Neutrophil (primary cell): ENCODE measurements at regions not wholly inside any gene's neighbourhood (a gene's known extent, or its start where the extent isn't known, plus 50 kb on each side); places are given as distances from the start of the nearest gene placed in this dataset.

Experiments
- H3K27ac ChIP-seq: fragments of 200-600 bp; sonication (generic); 2 replicates; pipeline ENCODE4 v1.5.1; 2016; ENCODE audit warnings: mild to moderate bottlenecking, moderate library complexity
- H3K27me3 ChIP-seq: fragments of 200-600 bp; sonication (generic); 2 replicates; pipeline ENCODE4 v1.6.0; 2016; ENCODE audit warnings: mild to moderate bottlenecking
- H3K36me3 ChIP-seq: fragments of 200-600 bp; sonication (generic); 2 replicates; pipeline ENCODE4 v1.5.1; 2017
- H3K4me1 ChIP-seq, 2 experiments: fragments of 200-600 bp in 1 of 2; sonication (generic) in 1 of 2; 1 replicate in 1 of 2; 2 replicates in 1 of 2; pipeline versions ENCODE4 v1.5.1 to v1.6.1; 2013 to 2016; ENCODE audit warnings: low read depth in 1 of 2, low read length in 1 of 2, mild to moderate bottlenecking in 1 of 2, moderate library complexity in 1 of 2; ENCODE audit not compliant: control insufficient read depth in 1 of 2, insufficient read depth in 1 of 2
- H3K4me3 ChIP-seq, 2 experiments: fragments of 200-600 bp in 1 of 2; sonication (generic) in 1 of 2; 1 replicate in 1 of 2; 2 replicates in 1 of 2; pipeline ENCODE4 v1.5.1; 2013 to 2016; ENCODE audit warnings: low read depth in 1 of 2, low read length in 1 of 2, mild to moderate bottlenecking in 1 of 2, moderate library complexity in 1 of 2
- H3K9me3 ChIP-seq: fragments of 200-600 bp; sonication (generic); 2 replicates; pipeline ENCODE4 v1.5.1; 2016
- TF ChIP-seq, protein P1 (sequence below): fragments of 200-600 bp; sonication (generic); IDR thresholded peaks from 2 replicates; pipeline ENCODE4 v1.5.1; 2016; ENCODE audit warnings: antibody characterized with exemption

DNA sequence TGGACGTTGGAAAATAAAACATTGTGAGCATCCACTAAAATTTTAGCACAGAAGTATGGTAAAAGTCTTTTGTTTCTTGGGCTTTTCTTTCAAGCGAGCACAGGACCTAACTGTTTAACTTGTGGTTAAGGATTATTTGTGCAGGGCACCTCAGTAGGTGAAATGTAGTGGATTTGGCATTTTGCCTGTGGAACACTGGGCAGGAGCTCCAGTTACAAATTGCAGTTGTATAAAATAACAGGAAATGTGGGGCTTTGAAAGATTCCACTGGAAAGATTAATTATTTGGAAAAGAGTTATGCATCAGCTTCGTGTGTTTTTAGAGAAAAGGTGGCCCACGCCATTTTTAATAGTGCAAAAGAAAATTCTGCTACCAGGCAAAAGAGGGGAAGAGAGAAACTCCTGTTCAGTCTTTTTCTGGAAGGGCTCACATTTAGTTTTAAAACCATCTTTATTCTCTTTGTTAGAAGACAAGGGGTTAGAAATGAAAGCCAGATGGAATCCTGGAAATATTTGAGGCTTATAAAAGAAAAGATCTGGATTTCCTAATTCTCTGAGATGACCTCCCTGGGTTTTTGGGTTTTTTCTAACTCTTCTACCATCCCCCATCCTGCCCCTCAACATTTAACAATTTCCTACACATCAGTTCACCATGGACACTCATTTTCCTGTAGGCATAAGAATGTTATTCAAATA, 144.3 kb upstream of the SERTAD2 start:
- Histone ChIP-seq H3K9me3 (no peaks in the 10 kb centered on the region), H3K27me3 (no peaks in the 10 kb centered on the region), H3K4me1 (peaks cover 3 to 4% of the 10 kb centered on the region in 2 experiments), H3K36me3 (no peaks in the 10 kb centered on the region), H3K27ac (no peak overlapping the region), H3K4me3 (no peak overlapping the region)
- TF ChIP-seq, protein P1, sequence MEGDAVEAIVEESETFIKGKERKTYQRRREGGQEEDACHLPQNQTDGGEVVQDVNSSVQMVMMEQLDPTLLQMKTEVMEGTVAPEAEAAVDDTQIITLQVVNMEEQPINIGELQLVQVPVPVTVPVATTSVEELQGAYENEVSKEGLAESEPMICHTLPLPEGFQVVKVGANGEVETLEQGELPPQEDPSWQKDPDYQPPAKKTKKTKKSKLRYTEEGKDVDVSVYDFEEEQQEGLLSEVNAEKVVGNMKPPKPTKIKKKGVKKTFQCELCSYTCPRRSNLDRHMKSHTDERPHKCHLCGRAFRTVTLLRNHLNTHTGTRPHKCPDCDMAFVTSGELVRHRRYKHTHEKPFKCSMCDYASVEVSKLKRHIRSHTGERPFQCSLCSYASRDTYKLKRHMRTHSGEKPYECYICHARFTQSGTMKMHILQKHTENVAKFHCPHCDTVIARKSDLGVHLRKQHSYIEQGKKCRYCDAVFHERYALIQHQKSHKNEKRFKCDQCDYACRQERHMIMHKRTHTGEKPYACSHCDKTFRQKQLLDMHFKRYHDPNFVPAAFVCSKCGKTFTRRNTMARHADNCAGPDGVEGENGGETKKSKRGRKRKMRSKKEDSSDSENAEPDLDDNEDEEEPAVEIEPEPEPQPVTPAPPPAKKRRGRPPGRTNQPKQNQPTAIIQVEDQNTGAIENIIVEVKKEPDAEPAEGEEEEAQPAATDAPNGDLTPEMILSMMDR = no peak

DNA sequence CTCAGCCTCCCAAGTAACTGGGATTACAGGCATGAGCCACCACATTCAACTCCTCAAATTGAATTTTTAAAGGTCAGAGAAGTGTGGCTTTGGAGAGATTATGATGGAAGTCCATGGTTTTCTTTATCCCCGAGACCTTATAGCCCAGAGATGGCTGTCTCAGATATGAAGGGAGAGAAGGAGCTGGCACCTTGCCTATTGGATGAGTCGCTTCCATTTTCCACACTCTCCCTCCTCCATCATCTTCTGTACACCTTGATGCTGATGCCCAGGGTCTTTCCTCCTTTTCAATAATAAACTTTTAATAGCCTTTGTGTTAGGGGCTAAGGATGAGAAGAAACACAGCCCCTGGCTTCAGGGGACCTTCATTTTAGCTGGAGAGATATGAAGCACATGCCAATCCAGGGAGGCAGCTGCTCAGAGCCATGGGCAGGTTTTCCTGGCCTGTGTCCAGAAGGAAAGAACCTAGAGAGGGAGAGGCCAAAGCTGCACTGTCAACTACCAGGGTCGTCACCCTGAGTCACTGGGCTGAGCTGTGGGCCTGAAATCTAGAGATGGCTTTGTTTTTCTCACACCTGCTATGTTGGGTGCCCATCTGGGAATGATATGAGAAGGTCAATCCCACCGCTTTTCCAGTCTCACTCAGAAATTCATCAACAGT, 146.0 kb upstream of the SERTAD2 start:
- no peak overlapping the region for H3K27ac ChIP-seq
- no peaks in the 10 kb centered on the region for H3K9me3 ChIP-seq
- H3K4me1 ChIP-seq = peaks cover 3 to 4% of the 10 kb centered on the region in 2 experiments
- H3K27me3 ChIP-seq = no peaks in the 10 kb centered on the region
- H3K4me3 ChIP-seq = no peak overlapping the region
- TF ChIP-seq, protein P1 = no peak
- H3K36me3 ChIP-seq = no peaks in the 10 kb centered on the region

DNA sequence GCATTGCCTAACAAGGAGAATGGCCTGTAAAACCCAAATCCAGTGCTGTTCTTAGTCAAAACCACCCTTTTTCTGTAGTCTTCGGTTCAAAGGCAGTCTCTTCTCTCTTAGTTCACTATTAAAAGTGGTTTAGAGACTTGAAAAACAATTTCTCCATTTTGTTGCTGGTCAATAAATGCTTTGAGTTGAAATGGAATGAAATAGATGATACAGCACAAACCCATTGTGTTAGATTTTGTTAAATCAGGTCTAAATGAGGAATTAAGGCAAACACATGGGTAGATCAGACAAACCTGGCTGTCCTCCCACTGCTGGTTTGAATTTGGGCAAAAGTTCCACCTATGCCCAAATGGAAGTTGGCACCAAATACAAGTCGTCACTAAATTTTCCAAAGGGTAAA, 150.1 kb upstream of the SERTAD2 start:
- no peaks in the 10 kb centered on the region for H3K27me3 ChIP-seq
- TF ChIP-seq, protein P1 = no peak

DNA sequence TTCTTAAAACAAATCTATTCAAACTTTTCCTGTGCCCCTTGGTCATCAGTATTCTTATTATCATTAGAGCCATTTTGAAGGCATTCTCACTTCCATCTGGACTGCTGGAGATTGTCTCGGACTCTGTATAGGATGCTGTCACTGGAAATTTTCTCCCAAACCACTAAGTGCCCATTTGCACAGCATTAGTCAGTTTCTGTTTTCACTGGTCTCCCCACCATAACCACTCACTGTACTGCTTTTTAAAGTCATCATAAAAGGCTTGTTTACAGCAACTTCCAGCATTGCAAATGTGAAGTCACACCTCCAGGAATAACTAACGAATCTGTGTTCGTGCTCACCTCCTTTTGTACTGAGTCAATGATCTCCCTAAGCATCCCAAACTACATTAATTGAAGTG, 150.9 kb upstream of the SERTAD2 start:
- Histone ChIP-seq H3K36me3 (no peaks in the 10 kb centered on the region), H3K9me3 (no peaks in the 10 kb centered on the region), H3K27ac (no peak overlapping the region), H3K4me1 (peaks cover 3 to 4% of the 10 kb centered on the region in 2 experiments), H3K27me3 (no peaks in the 10 kb centered on the region), H3K4me3 (no peak overlapping the region)
- TF ChIP-seq, protein P1 = no peak

More for the DNA sequence above, 150.1 kb upstream of the SERTAD2 start:
- H3K9me3 ChIP-seq = no peaks in the 10 kb centered on the region
- H3K36me3 ChIP-seq = no peaks in the 10 kb centered on the region
- H3K27ac ChIP-seq = no peak overlapping the region
- H3K4me1 ChIP-seq = peaks cover 3 to 4% of the 10 kb centered on the region in 2 experiments
- H3K4me3 ChIP-seq = no peak overlapping the region

DNA sequence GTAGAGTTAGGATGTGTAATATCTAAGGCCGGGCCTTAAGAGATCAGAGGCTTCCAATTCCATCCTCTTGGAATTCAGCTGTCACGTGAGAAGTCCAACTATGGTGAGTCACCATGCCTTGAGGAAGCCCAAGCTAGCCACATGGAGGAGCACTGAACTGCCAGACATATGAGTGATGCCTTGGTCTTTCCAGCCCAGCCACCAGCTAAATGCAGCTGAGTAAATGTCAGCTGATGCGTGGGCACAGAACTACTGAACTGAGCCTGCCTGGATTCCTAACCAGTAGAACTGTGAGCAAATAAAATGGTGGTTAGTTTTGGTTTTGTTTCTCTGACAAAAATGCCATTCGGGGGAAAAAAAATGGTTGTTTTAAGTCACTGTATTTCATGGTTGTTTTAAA, 153.7 kb upstream of the SERTAD2 start:
- Histone ChIP-seq H3K27ac (no peak overlapping the region), H3K9me3 (no peaks in the 10 kb centered on the region), H3K4me3 (no peak overlapping the region)

More for the DNA sequence above, 153.7 kb upstream of the SERTAD2 start:
- peaks cover 4 to 6% of the 10 kb centered on the region in 2 experiments for H3K4me1 ChIP-seq
- no peaks in the 10 kb centered on the region for H3K27me3 ChIP-seq
- no peaks in the 10 kb centered on the region for H3K36me3 ChIP-seq
- TF ChIP-seq, protein P1 = no peak
